Dedifferentiated amniotic fluid mesenchymal stem cell (primary cell): ENCODE measurements at regions not wholly inside any gene's neighbourhood (a gene's known extent, or its start where the extent isn't known, plus 50 kb on each side); places are given as distances from the start of the nearest gene placed in this dataset.
"Not testable (repeated sequence)": the region's sequence is repeated elsewhere in the genome, so short reads cannot be mapped to it uniquely, and the experiment has no call there.

Experiments
- DNase-seq: peaks from one replicate; pipeline ENCODE4 v3.0.0-alpha.2; 2016; ENCODE audit errors: extremely low spot score

- no peak for DNase-seq
These were observed 51.2 kb upstream of the THRB start for GRCh38 chr3:24545887-24546286.

DNA sequence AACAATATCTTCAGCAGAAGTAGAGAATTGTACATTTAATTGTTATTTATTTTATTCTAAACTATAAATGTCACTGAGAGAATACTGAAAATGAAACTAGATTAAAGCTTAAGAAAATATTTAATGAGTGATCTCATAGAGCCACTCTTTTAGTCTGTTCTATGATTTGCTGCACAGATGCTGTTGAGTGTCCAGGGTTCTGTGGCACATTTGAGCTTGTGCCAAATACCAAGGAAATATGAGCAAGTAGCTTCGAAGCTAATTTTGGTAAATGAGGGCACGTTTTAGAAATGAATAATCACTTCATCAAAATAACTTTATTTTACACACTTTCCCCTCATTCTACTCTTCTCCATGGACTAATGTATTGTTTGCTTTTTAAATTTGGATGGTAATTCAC lies 53.6 kb upstream of the THRB start:
- DNase-seq = no peak

GRCh38 chr3:24550588-24550987 lies 55.9 kb upstream of the THRB start:
- DNase-seq = no peak

- no peak for DNase-seq
These were observed 57.0 kb upstream of the THRB start for GRCh38 chr3:24551626-24552025.

DNA sequence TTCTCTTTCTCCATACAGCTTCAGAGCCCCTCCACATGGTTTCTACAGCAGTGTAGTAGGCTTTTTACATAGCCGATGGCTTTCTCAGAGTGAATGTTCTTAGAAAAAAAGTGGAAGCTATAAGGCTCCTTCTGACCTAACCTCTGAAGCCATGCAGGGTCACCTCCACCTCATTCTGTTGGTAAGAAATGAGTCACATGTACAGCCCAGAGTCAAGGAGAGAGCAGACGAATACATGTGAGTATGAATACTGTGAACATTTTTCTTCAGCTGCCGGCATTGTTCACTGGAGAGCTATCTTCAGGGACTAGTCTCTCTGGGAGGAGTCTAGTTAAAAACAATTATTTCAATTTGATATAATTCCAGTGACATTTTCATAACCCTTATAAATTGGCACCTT lies 68.2 kb upstream of the THRB start:
- DNase-seq = no peak

DNA sequence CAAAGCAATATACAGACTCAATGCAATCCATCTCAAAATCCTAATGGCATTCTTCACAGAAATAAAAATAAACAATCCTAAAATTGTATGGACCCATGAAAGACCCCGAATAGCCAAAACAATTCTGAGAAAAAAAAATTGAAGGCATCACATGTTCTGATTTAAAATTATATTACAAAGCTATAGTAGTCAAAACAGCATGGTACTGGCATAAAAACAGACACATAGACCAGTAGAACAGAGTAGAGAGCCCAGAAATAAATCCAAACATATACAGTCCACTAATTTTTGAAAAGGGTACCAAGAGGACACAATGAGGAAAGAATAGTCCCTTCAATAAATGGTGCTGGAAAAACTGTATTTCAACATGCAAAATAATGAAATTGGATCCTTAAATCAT lies 70.4 kb upstream of the THRB start:
- no peak for DNase-seq

GRCh38 chr3:24565656-24566055 lies 71.0 kb upstream of the THRB start:
- DNase-seq = no peak

DNA sequence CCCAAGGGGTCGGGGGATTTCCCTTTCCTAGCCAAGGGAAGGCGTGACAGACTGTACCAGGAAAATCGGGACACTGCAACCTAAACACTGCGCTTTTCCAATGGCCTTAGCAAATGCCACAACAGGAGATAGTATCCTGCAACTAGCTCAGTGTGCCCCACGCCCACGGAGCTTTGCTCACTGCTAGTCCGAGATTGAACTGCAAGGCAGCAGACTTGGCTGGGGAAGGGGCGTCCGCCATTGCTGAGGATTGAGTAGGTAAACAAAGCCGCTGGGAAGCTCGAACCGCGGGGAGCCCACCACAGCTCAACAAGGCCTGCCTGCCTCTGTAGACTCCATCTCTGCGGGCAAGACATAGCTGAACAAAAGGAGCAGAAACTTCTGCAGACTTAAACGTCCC lies 72.3 kb upstream of the THRB start:
- DNase-seq = no peak

GRCh38 chr3:24572409-24572808 lies 77.8 kb upstream of the THRB start:
- DNase-seq = not testable (repeated sequence)

GRCh38 chr3:24573576-24573975 lies 78.9 kb upstream of the THRB start:
- no peak for DNase-seq

DNA sequence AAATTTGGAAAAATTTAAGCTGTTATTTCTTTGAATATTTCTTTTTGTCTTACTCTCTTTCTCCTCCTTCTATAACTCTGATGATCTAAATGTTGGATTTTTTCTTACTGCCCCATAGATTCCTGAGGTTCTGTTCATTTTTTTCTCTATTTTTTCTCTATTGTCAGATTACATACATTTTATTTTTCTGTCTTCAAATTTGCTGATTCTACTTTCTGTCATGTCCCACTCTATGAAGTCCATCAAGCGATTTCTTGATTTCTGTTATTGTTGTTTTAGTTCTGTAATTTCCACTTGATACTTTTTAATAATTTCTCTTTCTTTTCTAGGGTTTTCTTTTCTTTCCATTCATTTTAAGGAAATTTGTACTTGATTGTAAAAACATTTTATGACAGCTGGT lies 83.7 kb upstream of the THRB start:
- no peak for DNase-seq

- DNase-seq = no peak
These were observed 84.3 kb upstream of the THRB start for GRCh38 chr3:24578951-24579421.

DNA sequence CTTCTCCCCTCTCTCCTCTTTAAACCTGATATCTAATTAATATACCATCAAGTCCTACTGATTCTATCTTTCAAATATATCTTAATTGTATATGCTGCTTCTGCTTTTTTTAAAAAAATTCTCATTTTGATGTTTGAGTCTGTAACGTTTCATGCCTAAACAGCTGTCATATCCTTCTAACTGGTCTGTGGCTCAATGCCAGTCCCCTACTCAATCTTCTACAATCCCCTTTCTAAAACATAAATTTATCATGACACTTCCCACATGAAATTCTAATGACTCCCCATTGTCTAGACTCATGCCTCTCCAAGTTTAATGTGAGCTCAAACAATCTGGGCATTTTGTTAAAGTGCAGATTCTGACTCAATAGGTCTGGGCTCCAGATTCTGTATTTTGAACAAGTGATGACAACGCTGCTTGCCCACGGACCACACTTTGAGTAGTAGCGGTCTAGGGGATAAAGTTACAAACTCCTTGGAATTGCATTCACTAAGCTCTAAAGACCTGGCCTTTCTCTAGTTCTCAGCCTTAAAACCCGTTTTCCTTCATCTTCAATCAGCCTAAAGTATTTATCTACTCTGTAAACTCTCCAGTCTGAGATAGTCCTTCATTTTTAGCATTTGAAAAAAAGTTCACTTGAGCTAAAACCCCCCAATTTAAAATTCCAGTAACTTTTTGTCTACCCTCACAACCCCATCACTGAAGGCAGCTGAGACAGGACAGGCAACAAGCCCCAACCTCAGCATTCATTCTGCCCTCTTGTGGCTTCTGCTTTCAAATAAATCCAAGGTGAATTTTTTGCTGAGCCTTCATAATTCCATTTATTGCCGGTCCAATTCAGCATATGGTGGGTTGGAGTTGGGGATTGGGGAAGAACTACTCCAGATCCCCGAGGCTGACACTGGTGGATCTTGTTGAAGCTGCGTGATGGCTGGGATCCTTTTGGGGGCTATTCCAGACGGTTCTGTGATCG lies 88.1 kb upstream of the THRB start:
- no peak for DNase-seq

DNA sequence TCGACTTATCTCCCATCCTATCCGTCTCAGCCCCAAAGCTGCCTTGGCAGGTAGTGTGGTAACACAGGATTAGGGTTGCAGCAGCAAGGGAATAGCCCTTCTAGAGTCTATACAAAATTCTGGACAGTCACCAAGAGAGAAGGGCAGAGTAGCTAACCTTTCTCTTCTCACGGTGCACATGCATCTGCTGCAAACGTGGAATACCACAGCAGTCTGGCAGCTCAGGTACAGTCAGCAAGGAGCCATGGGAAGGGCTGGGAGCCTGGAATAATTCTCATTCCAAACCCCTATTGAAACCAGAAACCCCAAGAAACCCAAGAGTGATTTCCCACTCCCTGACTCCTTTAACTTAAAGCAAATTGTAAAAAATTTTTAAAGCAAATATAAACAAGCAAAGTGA lies 92.3 kb upstream of the THRB start:
- no peak for DNase-seq

GRCh38 chr3:24588629-24589512 lies 94.2 kb upstream of the THRB start:
- DNase-seq = no peak

DNA sequence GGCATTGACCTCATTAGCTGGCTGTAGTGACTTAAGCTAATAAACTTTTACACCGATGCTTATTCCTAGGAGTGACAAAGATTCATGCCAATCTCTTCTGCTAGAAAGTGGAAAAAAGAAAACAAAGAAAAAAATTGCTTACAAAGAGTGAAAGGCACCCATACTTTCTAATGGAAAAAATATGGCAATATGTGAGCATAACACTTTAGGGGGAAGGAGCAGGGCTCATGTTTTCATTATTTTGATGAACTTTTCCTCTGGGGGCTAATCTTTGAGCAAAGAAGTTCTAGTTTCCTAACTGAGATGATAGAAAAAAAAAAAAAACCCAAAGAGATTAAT lies 94.8 kb upstream of the THRB start:
- DNase-seq = no peak

GRCh38 chr3:24589931-24590880 lies 95.6 kb upstream of the THRB start:
- no peak for DNase-seq

DNA sequence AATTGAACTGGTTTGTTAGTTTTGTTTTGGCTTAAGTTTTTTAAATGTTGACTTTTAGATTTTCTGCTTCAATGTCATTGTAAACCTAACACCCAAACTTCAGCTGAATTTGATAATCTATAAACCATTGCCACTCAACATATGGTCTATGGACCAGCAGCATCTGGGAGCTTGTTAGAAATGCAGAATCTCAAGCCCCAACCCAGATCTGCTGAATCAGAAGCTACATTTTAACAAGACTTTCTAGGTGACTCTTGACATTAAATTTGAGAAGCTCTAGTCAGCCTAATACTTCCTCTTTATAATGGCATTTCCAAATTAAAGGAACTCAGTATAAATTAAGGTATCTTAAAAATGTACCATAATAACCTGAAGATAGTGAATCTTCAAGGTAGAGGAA lies 96.5 kb upstream of the THRB start:
- DNase-seq = no peak

DNA sequence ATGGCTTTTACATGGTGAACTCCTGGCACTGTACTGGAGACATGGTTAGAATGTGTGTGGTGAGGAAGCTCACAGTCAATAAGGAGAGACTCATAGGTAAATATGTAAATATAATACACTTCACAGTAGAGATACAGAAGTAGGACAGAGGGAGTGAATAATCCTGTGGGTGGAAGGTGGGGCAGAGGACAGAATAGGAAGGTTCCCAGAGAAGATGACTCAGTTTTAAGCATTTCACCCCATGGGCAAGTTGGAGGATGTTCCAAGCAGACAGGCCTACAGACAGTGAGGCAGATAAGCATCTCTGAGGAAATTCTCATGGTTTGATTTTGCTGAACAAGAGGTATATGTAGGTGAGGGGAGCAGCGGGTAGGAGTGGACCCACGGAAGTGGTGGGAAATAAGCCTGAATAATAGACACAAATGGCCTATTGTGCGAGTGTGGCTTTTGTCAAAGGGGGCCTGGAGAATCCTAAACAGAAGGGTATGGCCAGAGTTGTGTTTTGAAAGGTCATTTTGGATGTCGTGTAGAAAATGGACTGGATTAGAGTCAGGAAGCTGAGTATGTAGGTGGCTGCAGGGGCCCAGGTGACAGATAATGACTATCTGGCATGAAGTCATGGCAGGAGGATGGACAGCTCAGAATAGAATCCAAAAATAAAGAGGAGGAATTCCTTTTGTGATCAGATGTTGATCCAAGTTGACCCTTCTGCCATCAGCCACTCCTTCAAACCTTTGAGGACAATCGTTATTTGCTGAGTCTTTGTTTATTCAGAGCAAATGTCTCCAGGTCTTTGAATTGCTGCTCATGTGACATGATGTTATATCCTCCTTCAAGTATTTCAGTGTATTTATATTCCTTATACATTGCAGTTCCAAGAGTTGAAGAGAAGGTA lies 97.3 kb upstream of the THRB start:
- DNase-seq = no peak

DNA sequence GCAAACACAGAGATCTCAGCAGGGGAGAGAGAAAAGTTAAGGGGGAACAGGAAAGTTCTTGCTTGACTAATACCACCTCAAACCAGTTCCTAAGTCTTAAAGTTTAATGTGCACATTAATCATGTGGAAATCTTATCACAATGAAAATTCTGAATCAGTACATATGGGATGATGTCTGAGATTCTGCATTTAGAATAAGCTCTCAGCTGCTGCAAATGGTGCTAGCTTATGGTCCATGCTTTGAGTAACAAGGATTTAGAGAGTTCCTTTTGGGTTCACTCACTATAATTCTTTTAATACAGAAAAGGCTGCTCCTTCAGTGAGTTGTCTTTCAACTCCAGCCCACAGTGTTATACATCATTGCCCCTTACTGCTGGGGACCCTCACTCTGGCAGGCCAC lies 99.5 kb upstream of the THRB start:
- no peak for DNase-seq

DNA sequence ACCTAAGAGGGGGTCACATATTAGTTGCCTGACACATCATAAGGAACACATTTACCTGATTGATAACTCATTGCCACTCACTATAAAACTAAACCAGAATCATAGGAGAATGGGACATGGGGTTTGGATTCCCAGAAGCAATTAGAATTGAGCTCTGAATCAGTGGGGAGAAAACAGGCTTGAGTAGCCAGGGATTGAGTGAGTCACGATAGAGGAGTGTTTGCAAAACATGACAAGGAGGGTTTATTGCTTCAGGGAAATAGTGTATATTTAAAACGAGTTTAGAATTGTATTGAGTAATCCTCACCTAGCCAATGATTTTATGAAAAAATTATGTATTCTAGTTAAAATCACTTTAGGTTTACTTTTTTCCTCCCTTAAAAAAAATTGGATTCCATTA lies 101.1 kb upstream of the THRB start:
- DNase-seq = no peak
